Stimulated activated CD4-positive, alpha-beta T cell treated with anti-CD3 and anti-CD28 coated beads, Interleukin-1b, Interleukin-23, amount 100 ng/mL, for 48 hours (primary cell): ENCODE measurements at regions not wholly inside any gene's neighbourhood (a gene's known extent, or its start where the extent isn't known, plus 50 kb on each side); places are given as distances from the start of the nearest gene placed in this dataset.

Source experiments
- DNase-seq: peaks from one replicate; pipeline ENCODE4 v3.0.0-alpha.2; 2020

- no peak for DNase-seq
These were observed 156.0 kb downstream of the KATNAL1 start for GRCh38 chr13:30151388-30151787.

- DNase-seq, result no peak
These were observed 158.1 kb downstream of the KATNAL1 start for GRCh38 chr13:30149248-30149647.

DNA sequence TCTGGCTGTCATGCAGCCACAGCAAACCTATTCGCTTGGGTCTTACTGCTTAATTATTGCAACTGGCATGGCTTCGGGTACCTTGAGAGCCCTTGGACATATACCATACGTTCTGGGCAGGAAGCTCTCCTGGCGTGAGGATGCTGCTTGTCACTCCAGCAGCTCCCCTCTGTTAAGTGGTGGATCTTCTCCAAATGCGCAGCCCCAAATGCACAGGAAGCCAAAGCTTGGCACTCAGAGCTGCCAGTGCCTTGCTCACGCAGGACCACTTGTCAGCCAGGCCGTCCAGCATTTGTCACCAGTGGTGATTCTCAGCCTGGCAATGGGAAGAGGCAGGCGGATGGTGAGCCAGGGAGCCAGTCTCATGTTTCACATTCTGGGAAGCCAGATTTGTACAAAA, 158.6 kb downstream of the KATNAL1 start:
- no peak for DNase-seq

- peak; percentile 45 for DNase-seq
These were observed 159.1 kb downstream of the KATNAL1 start for GRCh38 chr13:30148171-30148754.

DNA sequence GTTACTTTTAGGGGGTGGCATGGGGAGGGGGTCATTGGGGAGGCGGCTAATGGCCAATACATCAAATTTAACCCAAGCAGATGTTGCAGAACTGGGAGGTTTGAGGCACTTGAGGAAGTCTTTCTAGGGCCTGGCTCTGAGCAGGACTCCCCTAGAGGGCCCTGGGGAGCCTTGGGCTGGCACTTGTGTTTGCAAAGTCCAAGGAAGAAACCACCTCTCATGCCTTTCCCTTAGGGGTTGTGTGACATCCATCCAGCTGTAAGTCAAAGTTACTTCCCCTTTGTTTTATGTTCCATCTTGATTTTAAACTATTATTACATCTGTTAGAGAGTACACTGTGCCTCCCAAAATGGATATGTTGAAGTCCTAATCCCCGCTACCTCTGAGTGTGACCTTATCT, 159.9 kb downstream of the KATNAL1 start:
- no peak for DNase-seq

GRCh38 chr13:30147015-30147414, 160.3 kb downstream of the KATNAL1 start:
- DNase-seq, result no peak

DNA sequence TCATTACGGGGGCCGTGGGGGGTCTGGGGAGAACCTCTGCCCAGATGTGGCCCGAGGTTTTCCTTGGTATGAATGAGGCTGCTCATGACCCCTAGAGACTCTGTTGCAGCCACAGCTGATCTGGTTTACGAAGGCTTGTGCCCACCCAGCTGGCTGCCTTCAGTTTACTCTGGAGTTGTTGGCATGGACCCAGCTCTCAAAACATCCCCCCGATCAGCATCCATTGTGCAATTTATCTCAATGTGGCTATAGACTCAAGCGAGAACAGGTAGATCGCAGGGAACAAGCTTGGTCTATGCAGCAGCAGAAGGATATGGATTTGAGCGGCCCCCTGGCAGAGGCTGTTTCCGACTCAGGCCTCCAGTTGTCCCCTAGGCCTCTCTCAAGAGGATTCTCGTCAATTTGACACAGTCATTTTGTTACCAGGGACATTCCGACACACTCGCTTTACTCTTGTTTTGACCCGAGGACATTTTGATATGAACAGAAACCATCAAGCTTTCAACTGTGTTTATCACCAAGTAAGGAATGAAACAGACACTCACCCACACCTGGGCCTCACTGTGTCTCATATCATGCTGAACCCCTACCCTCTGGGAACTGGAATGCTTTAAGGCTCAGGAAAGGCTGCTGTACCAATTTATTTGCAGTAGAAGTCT, 161.5 kb downstream of the KATNAL1 start:
- DNase-seq, result peak; percentile 73

DNA sequence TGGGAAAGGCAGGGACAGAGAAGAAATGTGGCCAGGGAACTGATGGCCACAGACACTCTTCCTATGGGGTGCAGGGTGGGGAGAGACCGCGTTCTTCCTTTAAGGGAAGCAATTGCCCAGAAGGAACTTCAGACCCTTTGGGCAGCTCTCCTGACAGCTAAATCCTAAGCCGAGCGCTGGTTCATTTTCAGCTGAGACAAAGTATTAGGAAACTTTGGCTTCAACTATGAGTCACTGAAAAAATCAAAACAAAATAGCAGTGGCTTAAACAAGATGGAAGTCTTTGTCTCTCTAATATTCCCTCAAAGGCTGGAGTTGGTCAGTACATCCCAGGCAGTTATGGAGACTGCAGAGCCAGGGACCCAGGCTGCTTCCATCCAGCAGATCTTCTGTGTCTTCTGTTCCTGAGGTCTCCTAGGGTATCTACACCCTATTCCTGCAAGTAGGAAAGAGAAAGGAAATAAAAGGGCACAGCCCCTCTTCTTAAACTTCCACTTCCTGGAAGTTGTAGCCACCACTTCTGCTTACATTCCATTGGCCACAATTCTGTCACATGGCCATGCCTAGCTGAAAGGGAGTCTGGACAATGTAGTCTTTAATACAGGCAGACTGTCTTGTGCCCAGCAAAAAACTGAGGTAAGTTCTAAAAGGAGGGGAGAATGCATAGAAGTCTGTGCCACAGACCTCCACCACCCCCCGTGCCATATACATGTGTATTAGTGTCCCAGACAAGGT, 163.5 kb downstream of the KATNAL1 start:
- DNase-seq, result no peak

DNA sequence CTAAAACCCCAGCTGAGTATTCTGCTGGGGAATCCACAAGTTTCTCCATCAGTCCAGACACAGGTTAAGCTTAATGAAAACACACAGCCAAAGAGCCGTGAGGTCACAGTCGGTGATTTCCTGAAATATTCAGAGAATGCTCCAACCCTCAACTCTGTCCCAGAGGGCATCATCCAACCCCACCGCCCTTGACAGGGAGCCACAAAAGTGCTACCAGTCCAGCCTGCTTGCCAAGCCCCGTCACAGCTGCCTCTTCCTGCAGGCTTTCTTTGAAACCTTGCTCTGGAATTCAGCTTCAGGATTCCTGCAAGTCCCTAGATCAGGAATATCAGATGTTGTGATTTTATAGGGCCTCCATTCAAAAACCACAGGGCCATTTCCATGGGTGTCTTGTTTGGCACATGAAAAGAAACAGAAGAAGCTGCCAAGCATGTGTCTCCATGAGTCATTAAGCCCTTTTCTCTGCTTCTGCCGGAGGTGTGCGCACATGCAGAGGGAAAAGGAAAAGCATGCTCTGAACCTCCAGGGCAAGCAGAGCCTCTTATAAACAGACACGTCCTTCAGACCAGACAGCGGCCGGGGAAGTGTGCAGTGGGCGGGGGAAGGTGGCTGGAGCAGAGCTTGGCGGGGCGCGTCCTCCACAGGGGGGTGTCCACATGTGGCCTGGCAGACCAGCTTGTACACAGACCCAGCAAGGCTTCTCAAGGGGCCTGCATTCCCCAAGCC, 164.7 kb downstream of the KATNAL1 start:
- DNase-seq, result peak; percentile 52

GRCh38 chr13:30141775-30142485, 165.4 kb downstream of the KATNAL1 start:
- DNase-seq, result no peak

DNA sequence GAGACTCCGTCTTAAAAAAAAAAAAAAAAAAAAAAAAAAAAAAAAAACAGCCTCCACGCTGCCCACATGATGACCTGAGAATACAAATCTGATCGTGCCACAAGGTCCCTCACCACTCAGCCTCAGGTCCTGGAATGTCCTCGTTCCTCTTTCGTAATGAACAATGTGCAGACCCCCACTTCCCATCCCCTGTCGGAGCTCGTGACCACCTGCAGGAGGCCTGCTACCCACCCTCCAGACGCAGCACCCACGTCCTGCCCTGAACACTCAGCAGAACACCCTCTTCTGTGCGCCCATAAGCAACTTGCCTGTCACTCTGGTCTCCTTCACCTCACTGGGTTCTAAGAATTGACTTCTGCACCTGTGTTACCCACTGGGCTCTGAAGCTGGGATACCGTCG, 166.4 kb downstream of the KATNAL1 start:
- DNase-seq, result no peak

DNA sequence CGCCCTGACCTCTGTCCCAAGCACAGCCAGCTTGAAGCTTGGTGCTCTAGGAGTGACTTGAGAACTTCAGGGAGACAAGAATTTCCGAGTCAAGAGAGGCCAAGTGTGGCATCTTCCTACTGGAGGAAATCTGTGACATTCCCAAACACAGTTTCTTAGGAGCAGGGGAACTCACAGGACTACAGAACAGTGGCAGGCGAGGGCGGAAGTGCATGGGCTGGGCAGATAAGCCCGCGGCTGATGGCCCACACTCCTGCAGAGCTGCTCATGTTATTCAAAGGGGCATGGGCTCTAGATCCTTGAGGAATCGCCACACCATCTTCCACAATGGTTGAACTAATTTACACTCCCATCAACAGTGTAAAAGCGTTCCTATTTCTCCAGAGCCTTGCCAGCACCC, 168.8 kb downstream of the KATNAL1 start:
- DNase-seq, result no peak

- no peak for DNase-seq
These were observed 171.5 kb downstream of the KATNAL1 start for GRCh38 chr13:30135868-30136267.

DNA sequence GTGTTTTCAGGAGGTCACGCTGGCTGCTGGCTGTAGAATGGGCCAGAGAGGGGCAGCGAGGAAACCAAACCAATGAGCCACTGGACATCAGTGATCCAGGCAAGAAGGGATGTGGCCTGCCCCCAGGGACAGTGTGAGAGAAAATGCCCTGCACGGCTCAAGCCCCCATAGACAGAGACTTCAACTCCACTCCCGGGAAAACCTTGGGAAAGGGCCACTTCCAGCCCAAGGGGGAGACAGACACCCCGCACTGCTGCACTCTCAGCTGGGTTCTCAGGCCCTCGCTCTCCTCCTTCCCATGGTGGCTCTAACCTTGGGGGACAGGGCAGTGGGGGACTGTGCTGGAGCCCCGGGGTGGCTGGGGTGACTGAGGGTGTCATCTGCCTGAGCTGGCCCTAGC, 172.0 kb downstream of the KATNAL1 start:
- no peak for DNase-seq

- DNase-seq, result no peak
These were observed 172.8 kb downstream of the KATNAL1 start for GRCh38 chr13:30134578-30134977.

- no peak for DNase-seq
These were observed 173.4 kb downstream of the KATNAL1 start for GRCh38 chr13:30133996-30134395.

- DNase-seq, result no peak
These were observed 173.8 kb downstream of the KATNAL1 start for GRCh38 chr13:30133554-30133912.

GRCh38 chr13:30132623-30133553, 174.5 kb downstream of the KATNAL1 start:
- DNase-seq, result peak; percentile 96

DNA sequence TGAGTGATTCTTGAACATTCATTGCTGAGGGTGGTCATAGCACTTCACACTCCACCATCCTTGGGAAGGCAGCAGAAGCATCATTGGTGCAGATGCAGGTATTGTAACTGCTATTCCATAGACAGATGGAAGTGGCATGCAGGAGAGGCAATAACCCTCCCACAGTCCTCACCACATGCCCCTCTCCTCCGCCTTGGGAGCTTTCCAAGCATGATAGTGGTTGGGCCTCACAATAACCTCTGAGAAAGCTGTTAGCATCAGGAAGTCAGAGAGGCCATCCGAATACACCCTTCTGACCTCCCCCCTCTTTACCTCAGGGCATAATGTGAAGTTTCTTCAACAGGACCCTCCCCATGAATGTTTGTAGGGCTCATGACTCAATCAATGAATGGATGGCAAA, 177.9 kb downstream of the KATNAL1 start:
- DNase-seq, result no peak

DNA sequence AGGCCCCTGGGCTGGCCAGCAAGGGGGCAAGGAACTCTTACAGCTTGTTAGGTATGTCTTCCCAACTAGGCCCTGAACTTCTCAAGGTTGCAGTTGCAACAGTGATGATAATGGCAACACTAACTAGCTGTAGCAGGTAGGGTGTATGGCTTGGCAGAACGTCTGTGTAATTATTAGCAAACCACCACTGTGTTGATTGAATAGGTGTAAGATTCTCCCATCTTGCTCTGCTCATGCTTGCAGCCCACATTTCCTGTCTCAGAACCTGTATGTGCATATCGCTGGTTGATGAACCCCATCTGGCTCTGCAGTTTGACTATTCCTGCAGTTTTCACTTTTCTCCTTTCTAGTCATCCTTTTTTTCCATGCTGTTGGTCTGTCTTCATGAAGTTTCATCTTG, 178.8 kb downstream of the KATNAL1 start:
- no peak for DNase-seq

GRCh38 chr13:30128095-30128494, 179.3 kb downstream of the KATNAL1 start:
- no peak for DNase-seq

GRCh38 chr13:30126903-30127428, 180.4 kb downstream of the KATNAL1 start:
- DNase-seq, result no peak
